Activated naive CD4-positive, alpha-beta T cell treated with anti-CD3 and anti-CD28 coated beads for 36 hours (primary cell): ENCODE measurements at regions not wholly inside any gene's neighbourhood (a gene's known extent, or its start where the extent isn't known, plus 50 kb on each side); places are given as distances from the start of the nearest gene placed in this dataset.

Experiments used
- CTCF ChIA-PET: fragments of 350-600 bp; sonication (Branson Sonifier 250); formaldehyde crosslinking; loops from one replicate; lab custom pipeline; 2021; ENCODE audit warnings: antibody characterized with exemption; lab: Charles Lee
- DNase-seq: peaks from one replicate; pipeline ENCODE4 v3.0.0-alpha.2; 2020
- H3K27ac Mint-ChIP-seq: one replicate; pipeline ENCODE4 v1.8.0; 2021; ENCODE audit warnings: mild to moderate bottlenecking, mixed read lengths
- H3K27me3 Mint-ChIP-seq: one replicate; pipeline ENCODE4 v1.8.0; 2021; ENCODE audit warnings: low read depth, mixed read lengths
- H3K36me3 Mint-ChIP-seq: one replicate; pipeline ENCODE4 v1.8.0; 2021; ENCODE audit warnings: low read depth, mixed read lengths
- H3K4me1 Mint-ChIP-seq: one replicate; pipeline ENCODE4 v1.8.0; 2021; ENCODE audit warnings: low read depth, mixed read lengths
- H3K4me3 Mint-ChIP-seq: one replicate; pipeline ENCODE4 v1.8.0; 2021; ENCODE audit warnings: mild to moderate bottlenecking, moderate library complexity, mixed read lengths
- H3K9me3 Mint-ChIP-seq: one replicate; pipeline ENCODE4 v1.8.0; 2021; ENCODE audit warnings: mixed read lengths
- intact Hi-C: fragments of 100-400 bp; cut with micrococcal nuclease; formaldehyde crosslinking; loops from one replicate; pipeline ENCODE4 v1.15.1; 2023

DNA sequence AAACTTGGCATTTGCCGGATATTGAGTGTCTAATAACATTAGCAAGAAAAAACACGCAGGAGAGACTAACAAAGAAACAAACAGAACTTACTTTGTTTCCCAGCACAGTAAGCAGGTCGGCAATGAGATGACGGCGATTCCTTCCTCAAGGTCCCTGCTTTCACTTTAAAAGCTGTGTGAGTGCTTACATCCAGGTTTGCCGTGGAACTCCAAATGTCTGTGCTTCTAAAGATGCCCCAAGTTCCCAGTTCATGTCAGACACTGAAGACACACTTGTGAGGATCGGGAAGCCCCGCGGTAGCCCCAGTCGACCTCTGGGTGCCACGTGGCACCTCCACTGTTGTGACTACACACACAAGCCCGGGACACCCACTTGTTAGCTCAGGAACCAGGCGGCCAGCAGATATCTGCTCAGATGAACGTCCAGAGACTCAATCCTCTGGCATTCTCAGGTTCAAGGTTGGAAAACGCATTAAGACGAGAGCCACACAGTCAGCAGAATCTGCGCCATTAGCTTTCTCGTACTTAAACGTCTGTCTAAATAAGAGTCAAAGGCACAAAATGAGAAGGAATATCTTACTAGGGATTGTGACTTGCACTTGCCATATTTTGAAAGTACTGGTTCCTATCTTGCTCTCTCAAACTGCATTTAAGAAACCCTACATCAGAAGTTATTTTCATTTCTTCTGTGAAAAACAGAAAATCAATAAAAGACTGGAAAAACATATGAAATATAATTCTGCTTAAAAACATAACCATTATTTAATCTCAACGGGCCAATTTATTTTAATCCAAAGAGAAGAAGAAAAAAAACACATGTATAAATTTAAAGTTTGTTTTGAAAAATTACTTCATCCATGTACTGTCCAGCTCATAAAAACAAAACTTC, 207.6 kb upstream of the KLF14 start:
- Mint-ChIP-seq H3K36me3 (peaks cover 84% of the 10 kb centered on the region), H3K27me3 (no peaks in the 10 kb centered on the region), H3K4me1 (peaks cover 88% of the 10 kb centered on the region), H3K27ac (peak overlapping the region; percentile 90), H3K4me3 (peak overlapping the region; percentile 70), H3K9me3 (no peaks in the 10 kb centered on the region)
- peak; percentile 48 for DNase-seq
- intact Hi-C loops = no loop called here
- CTCF ChIA-PET = interaction anchor here (0.7 kb wide), 1 partner anchor 104 kb away, joined by 3 read pairs; no protein-coding TSS in a partner anchor

DNA sequence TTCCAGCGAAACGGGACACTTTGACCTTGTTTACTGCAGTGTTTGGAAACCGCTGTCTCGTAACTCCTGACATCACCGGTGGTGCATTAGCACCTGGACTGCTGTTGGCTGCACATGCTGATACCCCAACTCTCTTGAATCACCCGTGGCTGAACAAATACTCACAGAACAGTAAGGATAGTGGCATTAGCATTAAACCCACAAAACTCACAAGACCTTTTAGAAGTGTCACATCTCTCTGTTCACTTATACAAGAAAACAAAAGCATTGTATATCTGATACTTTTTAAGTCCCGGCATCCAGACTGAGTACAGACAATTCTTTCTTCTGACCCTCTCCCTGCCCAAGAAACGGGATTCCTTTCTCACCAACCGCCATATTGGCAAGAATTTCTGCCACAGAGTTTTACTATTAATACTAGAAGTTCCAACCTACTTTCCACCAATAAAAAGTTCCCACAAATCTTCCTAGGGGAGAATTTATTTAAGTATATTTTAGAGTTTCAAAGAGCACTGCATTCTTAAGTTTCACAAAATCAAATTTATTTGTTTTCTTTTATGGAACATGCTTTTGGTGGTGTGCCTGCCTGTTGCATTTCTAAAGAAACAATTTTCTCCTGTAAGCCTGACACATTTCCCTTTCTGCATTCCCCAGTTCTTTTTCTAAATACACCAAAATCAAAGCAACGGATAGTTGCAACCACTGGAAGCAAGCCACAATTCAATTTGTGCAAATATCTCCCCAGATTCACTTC, 208.4 kb upstream of the KLF14 start:
- Mint-ChIP-seq H3K4me1 (peaks cover 86% of the 10 kb centered on the region), H3K4me3 (peak overlapping the region; percentile 70), H3K9me3 (no peaks in the 10 kb centered on the region), H3K36me3 (peaks cover 80% of the 10 kb centered on the region), H3K27ac (peak overlapping the region; percentile 90), H3K27me3 (no peaks in the 10 kb centered on the region)
- intact Hi-C loops = no loop called here
- DNase-seq = no peak
- CTCF ChIA-PET = no interaction called here

DNA sequence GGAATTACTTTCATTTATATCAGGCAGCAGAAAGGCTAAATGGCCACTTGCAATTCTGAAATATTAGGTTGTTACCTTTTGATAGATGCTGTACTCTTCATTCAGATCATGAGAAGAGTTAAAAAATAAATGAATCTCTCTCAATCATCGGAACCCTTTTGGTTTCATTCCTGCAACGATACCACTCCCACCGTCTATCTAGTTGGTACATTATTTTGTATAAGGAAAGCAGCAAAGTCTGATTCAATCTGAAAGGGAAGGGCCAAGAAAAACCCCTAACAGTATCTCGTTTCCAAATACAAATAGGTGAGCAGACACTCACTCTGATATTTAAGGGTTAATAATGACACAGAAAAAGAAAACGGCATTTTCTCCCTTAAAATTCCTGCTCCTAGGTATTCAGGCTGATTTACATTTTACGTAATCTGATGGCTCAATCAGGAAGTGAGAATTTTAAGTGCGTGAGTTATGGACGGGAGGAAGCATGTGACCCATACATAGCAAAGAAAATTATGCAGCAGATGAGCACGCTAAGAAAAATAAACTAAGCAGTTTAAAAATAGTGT, 209.4 kb upstream of the KLF14 start:
- intact Hi-C loops = loop anchor here (1.0 kb wide), 2 partner anchors 17 to 30 kb away; no protein-coding TSS in a partner anchor
- Mint-ChIP-seq H3K27me3 (no peaks in the 10 kb centered on the region), H3K36me3 (peaks cover 85% of the 10 kb centered on the region), H3K9me3 (no peaks in the 10 kb centered on the region), H3K4me1 (peaks cover 91% of the 10 kb centered on the region), H3K4me3 (peak overlapping the region; percentile 62), H3K27ac (peak overlapping the region; percentile 90)
- CTCF ChIA-PET = interaction anchor here (1.2 to 1.3 kb wide), 2 partner anchors 17 to 64 kb away, joined by 3 to 4 read pairs; no protein-coding TSS in a partner anchor
- no peak for DNase-seq

DNA sequence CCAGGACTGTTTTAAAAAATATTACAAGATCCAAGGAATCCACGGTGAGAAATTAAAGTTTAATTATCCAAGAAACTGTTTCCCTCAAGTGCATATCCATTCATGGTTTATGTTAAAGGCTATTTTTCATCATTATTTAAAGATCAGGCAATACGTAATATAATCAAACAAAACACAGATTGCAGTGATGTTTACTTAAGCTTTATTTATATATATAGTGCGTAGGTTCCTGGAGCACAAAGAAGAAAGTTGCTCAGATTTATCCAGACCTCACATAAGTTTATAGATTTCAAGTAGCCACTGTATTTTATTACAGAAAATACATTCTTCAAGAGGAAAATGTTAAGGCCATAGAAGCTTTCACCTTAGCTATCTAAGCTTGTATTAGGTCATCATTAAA, 210.0 kb upstream of the KLF14 start:
- Mint-ChIP-seq H3K27ac (peak overlapping the region; percentile 90), H3K4me3 (peak overlapping the region; percentile 62), H3K4me1 (peaks cover 89% of the 10 kb centered on the region), H3K9me3 (no peaks in the 10 kb centered on the region), H3K36me3 (peaks cover 83% of the 10 kb centered on the region), H3K27me3 (no peaks in the 10 kb centered on the region)
- DNase-seq = no peak
- CTCF ChIA-PET = interaction anchor here (0.9 to 1.3 kb wide), 4 partner anchors 12 to 96 kb away, joined by 3 to 4 read pairs (median 3); no protein-coding TSS in a partner anchor
- intact Hi-C loops = loop anchor here (1.0 kb wide), 2 partner anchors 16 to 31 kb away; no protein-coding TSS in a partner anchor

DNA sequence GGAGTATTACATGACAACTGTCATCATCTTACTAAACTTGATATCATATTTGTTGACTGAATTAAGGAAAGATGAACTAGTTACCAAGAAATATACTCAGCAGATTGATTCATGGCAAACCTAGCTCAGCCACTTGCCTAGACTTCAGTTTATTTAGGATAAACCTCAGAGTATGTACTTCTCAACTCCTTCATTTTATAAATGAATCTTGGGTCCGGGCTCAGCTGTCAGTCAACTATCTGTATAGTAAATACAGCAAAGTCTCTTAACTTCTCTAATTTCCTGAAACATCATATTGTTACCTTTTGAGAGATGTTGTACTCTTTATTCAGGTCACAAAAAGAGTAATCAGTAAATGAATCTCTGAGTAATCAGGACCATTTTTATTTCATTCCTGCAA, 211.0 kb upstream of the KLF14 start:
- intact Hi-C loops = loop anchor here (1.0 kb wide), 1 partner anchor 10 kb away; no protein-coding TSS in a partner anchor
- Mint-ChIP-seq H3K4me1 (peaks cover 85% of the 10 kb centered on the region), H3K27me3 (no peaks in the 10 kb centered on the region), H3K9me3 (no peaks in the 10 kb centered on the region), H3K4me3 (peak overlapping the region; percentile 13), H3K36me3 (peaks cover 75% of the 10 kb centered on the region), H3K27ac (peak overlapping the region; percentile 87)
- DNase-seq = no peak
- CTCF ChIA-PET = interaction anchor here (0.5 to 1.3 kb wide), 7 partner anchors 11 to 97 kb away, joined by 3 to 4 read pairs (median 3); no protein-coding TSS in a partner anchor

DNA sequence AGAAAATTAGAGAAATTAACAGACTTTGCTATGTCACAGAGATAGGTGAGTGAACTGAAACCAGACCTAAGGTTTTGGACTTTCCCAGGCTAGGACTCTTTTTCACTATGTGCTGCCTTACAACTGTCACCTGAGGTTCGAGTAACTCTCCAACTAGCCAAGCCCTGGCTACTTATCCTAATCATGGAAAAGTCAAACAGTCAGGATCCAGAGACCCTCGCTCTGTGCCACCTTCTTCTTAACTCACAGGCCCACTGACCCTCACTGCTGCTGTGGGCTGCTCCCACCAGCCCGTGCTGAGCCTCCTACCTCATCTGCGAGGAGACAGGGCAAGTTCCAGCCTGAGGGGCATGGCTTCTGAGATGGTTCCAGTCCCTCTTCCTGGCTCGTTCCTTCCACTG, 211.4 kb upstream of the KLF14 start:
- peak overlapping the region; percentile 42 for H3K4me3 Mint-ChIP-seq
- no peaks in the 10 kb centered on the region for H3K9me3 Mint-ChIP-seq
- CTCF ChIA-PET = interaction anchor here (0.7 to 4.1 kb wide), 10 partner anchors 10 to 95 kb away, joined by 3 to 32 read pairs (median 4); no protein-coding TSS in a partner anchor
- H3K27me3 Mint-ChIP-seq = no peaks in the 10 kb centered on the region
- peak overlapping the region; percentile 87 for H3K27ac Mint-ChIP-seq
- DNase-seq = no peak
- H3K4me1 Mint-ChIP-seq = peaks cover 82% of the 10 kb centered on the region
- H3K36me3 Mint-ChIP-seq = peaks cover 72% of the 10 kb centered on the region
- intact Hi-C loops = loop anchor here (1.0 kb wide), 1 partner anchor 10 kb away; no protein-coding TSS in a partner anchor

DNA sequence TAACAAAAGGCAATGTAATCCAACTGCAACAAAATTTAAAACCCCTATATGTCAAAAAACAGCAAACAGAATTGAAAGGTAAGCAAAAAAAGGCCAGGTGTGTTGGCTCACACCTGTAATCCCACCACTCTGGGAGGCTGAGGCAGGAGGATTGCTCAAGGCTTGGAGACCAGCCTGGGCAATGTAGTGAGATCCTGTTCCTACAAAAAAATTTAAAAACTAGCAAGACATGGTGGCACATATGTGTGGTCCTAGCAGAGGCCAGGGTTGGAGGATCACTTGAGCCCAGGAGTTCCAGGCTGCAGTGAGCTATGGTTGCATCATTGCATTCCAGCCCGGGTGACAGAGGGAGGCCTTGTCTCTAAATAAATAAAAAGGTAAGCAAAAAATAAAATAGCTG, 212.1 kb upstream of the KLF14 start:
- intact Hi-C loops = no loop called here
- DNase-seq = no peak
- Mint-ChIP-seq H3K36me3 (peaks cover 66% of the 10 kb centered on the region), H3K4me3 (peak overlapping the region; percentile 38), H3K27ac (peak overlapping the region; percentile 87), H3K27me3 (no peaks in the 10 kb centered on the region), H3K4me1 (peaks cover 75% of the 10 kb centered on the region), H3K9me3 (no peaks in the 10 kb centered on the region)
- CTCF ChIA-PET = interaction anchor here (1.0 to 4.1 kb wide), 9 partner anchors 9 to 94 kb away, joined by 3 to 32 read pairs (median 6); no protein-coding TSS in a partner anchor

DNA sequence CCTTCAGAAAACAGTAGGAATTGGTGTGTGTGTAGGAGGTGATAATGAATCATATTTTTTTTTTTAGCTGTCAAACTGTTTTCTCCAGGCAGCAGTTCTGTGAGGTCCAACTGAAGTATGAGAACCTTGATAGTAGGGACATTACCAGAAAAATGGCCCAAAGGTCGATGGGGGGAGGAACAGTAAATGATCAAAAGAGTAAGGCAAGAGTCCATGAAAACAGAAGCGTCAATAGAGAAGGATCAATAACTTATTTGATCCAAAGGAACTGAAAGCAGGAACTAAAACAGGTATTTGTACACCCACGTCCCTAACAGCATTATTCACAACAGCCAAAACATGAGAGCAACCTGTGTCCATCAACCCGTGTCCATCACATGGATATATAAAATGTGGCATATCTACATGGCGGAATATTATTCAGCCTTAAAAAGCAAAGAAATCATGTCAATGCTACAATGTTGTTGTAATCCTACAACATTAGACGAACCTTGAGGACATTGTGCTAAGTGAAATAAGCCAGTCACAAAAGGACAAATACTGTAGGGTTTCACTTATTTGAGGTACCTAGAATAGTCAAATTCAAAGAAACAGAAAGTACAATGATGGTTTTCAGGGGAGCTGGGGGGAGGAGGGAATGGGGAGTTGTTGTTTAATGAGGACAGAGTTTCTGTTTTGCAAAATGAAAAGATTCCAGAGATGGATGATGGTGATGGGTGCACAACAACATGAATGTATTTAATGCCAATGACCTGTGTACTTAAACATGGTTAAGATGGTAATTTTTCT, 214.0 kb upstream of the KLF14 start:
- H3K27me3 Mint-ChIP-seq = no peaks in the 10 kb centered on the region
- peaks cover 48% of the 10 kb centered on the region for H3K36me3 Mint-ChIP-seq
- peaks cover 61% of the 10 kb centered on the region for H3K4me1 Mint-ChIP-seq
- intact Hi-C loops = no loop called here
- peak overlapping the region; percentile 38 for H3K4me3 Mint-ChIP-seq
- H3K9me3 Mint-ChIP-seq = no peaks in the 10 kb centered on the region
- CTCF ChIA-PET = interaction anchor here (0.6 to 4.1 kb wide), 14 partner anchors 7 to 92 kb away, joined by 3 to 32 read pairs (median 4); no protein-coding TSS in a partner anchor
- peak overlapping the region; percentile 87 for H3K27ac Mint-ChIP-seq
- DNase-seq = no peak

DNA sequence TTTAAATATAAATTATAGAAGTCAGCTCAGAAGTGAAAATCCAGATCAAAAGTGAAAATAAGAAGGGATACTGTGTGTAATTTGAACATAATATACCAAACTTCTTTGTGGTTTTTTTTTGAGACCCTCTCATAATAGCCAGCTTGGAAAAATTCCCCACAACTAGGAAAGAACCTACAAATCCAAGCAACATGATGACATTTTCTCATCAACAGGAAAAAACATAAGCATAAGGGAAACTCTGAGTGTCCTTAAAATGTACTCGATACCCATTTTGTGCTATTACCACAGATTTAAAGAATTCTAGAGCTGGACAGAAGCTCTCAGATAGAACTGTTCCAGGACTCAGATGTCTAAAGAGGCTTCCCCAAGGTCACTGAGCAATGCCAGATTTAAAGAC, 214.8 kb upstream of the KLF14 start:
- no peak for DNase-seq
- intact Hi-C loops = no loop called here
- Mint-ChIP-seq H3K4me1 (peaks cover 60% of the 10 kb centered on the region), H3K9me3 (no peaks in the 10 kb centered on the region), H3K4me3 (no peak overlapping the region), H3K27me3 (no peaks in the 10 kb centered on the region), H3K27ac (peak overlapping the region; percentile 83), H3K36me3 (peaks cover 47% of the 10 kb centered on the region)
- CTCF ChIA-PET = interaction anchor here (1.0 to 4.1 kb wide), 6 partner anchors 10 to 92 kb away, joined by 3 to 32 read pairs (median 4); no protein-coding TSS in a partner anchor

DNA sequence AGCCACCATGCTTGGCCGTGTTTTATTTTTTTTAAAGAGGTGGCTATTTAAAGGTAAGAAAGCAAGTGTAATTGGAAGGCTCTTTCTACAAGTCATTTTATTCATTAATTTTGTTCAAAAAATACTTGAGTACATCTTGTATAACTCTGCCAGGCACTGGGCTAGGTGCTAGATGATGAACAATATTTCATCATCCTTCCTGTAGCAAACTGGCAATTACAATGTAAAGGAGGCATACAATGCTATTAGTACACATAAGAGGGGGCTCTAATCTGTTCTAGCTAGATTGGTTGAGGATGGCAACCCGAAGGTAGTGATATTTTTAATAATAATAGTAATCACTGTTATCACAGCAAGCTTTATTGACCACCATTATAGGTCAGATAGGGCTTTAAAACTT, 215.5 kb upstream of the KLF14 start:
- intact Hi-C loops = no loop called here
- Mint-ChIP-seq H3K4me3 (peak overlapping the region; percentile 51), H3K27ac (no peak overlapping the region), H3K9me3 (no peaks in the 10 kb centered on the region), H3K27me3 (no peaks in the 10 kb centered on the region), H3K36me3 (peaks cover 51% of the 10 kb centered on the region), H3K4me1 (peaks cover 62% of the 10 kb centered on the region)
- CTCF ChIA-PET = interaction anchor here (1.0 to 4.1 kb wide), 7 partner anchors 9 to 120 kb away, joined by 3 to 32 read pairs (median 4); no protein-coding TSS in a partner anchor
- DNase-seq = no peak

DNA sequence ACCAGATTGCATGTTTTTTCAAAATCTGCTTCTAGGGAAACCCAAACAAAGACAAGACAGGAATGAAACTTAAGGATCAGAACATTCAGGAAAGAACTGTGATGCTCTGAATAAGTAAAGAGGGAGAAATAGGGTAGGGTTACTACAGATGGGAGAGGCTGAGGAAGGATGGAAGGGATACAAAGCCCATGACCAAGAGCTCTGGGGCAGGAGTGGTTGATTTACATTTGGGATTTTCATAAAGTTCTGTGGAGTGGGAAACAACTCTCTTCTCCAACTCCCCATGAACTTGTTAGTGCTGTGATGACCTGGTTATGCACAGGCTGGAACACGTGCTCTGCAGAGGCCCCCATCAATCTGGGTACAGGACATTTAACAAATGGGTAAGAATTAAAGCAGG, 216.0 kb upstream of the KLF14 start:
- CTCF ChIA-PET = interaction anchor here (0.6 to 1.7 kb wide), 5 partner anchors 9 to 119 kb away, joined by 3 to 6 read pairs (median 6); no protein-coding TSS in a partner anchor
- Mint-ChIP-seq H3K27ac (no peak overlapping the region), H3K9me3 (no peaks in the 10 kb centered on the region), H3K4me3 (no peak overlapping the region), H3K4me1 (peaks cover 62% of the 10 kb centered on the region), H3K36me3 (peaks cover 51% of the 10 kb centered on the region), H3K27me3 (no peaks in the 10 kb centered on the region)
- DNase-seq = no peak
- intact Hi-C loops = no loop called here
